Body of pancreas (tissue), 4 donors: ENCODE measurements at regions not wholly inside any gene's neighbourhood (a gene's known extent, or its start where the extent isn't known, plus 50 kb on each side); places are given as distances from the start of the nearest gene placed in this dataset.

Source experiments
- CTCF ChIP-seq, 7 experiments: fragments of 450-650 bp in 4 of 7; fragments of 200-600 bp in 3 of 7; sonication (generic) in 3 of 7; IDR thresholded peaks; one replicate each; pipeline ENCODE4 v1.5.1; 2016 to 2019; ENCODE audit warnings: antibody characterized with exemption in 7 of 7
- POLR2A ChIP-seq, 3 donors: fragments of 450-650 bp; IDR thresholded peaks; one replicate each; pipeline ENCODE4 v1.6.1; 2016; ENCODE audit warnings: antibody characterized with exemption in 3 of 3, mild to moderate bottlenecking in 2 of 3

- no peak for TF ChIP-seq CTCF (IDR thresholded peaks at IDR 0.05)
- no peak for TF ChIP-seq POLR2A (IDR thresholded peaks at IDR 0.05)
Measured at GRCh38 chr14:80427101-80427500, 215.8 kb upstream of the DIO2 start.
